ENCODE measurements at regions not wholly inside any gene's neighbourhood (a gene's known extent, or its start where the extent isn't known, plus 50 kb on each side); places are given as distances from the start of the nearest gene placed in this dataset.

- DNase-seq (ENCODE audit: insufficient read length, low spot score) (no peak), FAIRE-seq (no peak)
- TF ChIP-seq POLR2AphosphoS5 (IDR thresholded peaks at IDR 0.05; ENCODE audit: low read depth, low read length) (no peak), POU2F2 (IDR thresholded peaks at IDR 0.05; ENCODE audit: low read depth, low read length) (no peak), POLR2A (IDR thresholded peaks at IDR 0.05; ENCODE audit: low read depth, low read length) (no peak), TAF1 (IDR thresholded peaks at IDR 0.05; ENCODE audit: low read depth, low read length) (no peak), PAX5 (IDR thresholded peaks at IDR 0.05; ENCODE audit: insufficient read depth, low read length, severe bottlenecking) (no peak), SPI1 (IDR thresholded peaks at IDR 0.05; ENCODE audit: low read depth, low read length) (no peak)
These were observed 141.8 kb upstream of the KLHL29 start for GRCh38 chr2:23243073-23243659.

GRCh38 chr2:23244617-23245016, 140.4 kb upstream of the KLHL29 start:
- TF ChIP-seq POLR2A (IDR thresholded peaks at IDR 0.05; ENCODE audit: low read depth, low read length) (no peak), TAF1 (IDR thresholded peaks at IDR 0.05; ENCODE audit: low read depth, low read length) (no peak), POU2F2 (IDR thresholded peaks at IDR 0.05; ENCODE audit: low read depth, low read length) (no peak), POLR2AphosphoS5 (IDR thresholded peaks at IDR 0.05; ENCODE audit: low read depth, low read length) (no peak), SPI1 (IDR thresholded peaks at IDR 0.05; ENCODE audit: low read depth, low read length) (no peak), PAX5 (IDR thresholded peaks at IDR 0.05; ENCODE audit: insufficient read depth, low read length, severe bottlenecking) (no peak)
- DNase-seq (ENCODE audit: insufficient read length, low spot score) = no peak
- FAIRE-seq = no peak

- FAIRE-seq (no peak), DNase-seq (ENCODE audit: insufficient read length, low spot score) (no peak)
- no peak for TF ChIP-seq PAX5 (IDR thresholded peaks at IDR 0.05; ENCODE audit: insufficient read depth, low read length, severe bottlenecking)
- no peak for TF ChIP-seq TAF1 (IDR thresholded peaks at IDR 0.05; ENCODE audit: low read depth, low read length)
- TF ChIP-seq POU2F2 (IDR thresholded peaks at IDR 0.05; ENCODE audit: low read depth, low read length) = no peak
- TF ChIP-seq POLR2AphosphoS5 (IDR thresholded peaks at IDR 0.05; ENCODE audit: low read depth, low read length) = no peak
- TF ChIP-seq SPI1 (IDR thresholded peaks at IDR 0.05; ENCODE audit: low read depth, low read length) = no peak
- TF ChIP-seq POLR2A (IDR thresholded peaks at IDR 0.05; ENCODE audit: low read depth, low read length) = no peak
These were observed 137.8 kb upstream of the KLHL29 start for GRCh38 chr2:23246992-23247683.

GRCh38 chr2:23248667-23249066, 136.3 kb upstream of the KLHL29 start:
- FAIRE-seq (no peak), DNase-seq (ENCODE audit: insufficient read length, low spot score) (no peak)
- TF ChIP-seq SPI1 (IDR thresholded peaks at IDR 0.05; ENCODE audit: low read depth, low read length) = no peak
- TF ChIP-seq PAX5 (IDR thresholded peaks at IDR 0.05; ENCODE audit: insufficient read depth, low read length, severe bottlenecking) = no peak
- TF ChIP-seq POLR2AphosphoS5 (IDR thresholded peaks at IDR 0.05; ENCODE audit: low read depth, low read length) = no peak
- no peak for TF ChIP-seq TAF1 (IDR thresholded peaks at IDR 0.05; ENCODE audit: low read depth, low read length)
- no peak for TF ChIP-seq POLR2A (IDR thresholded peaks at IDR 0.05; ENCODE audit: low read depth, low read length)
- no peak for TF ChIP-seq POU2F2 (IDR thresholded peaks at IDR 0.05; ENCODE audit: low read depth, low read length)

GRCh38 chr2:23249348-23249747, 135.6 kb upstream of the KLHL29 start:
- no peak for FAIRE-seq
- no peak for DNase-seq (ENCODE audit: insufficient read length, low spot score)
- TF ChIP-seq POLR2AphosphoS5 (IDR thresholded peaks at IDR 0.05; ENCODE audit: low read depth, low read length) (no peak), SPI1 (IDR thresholded peaks at IDR 0.05; ENCODE audit: low read depth, low read length) (no peak), POU2F2 (IDR thresholded peaks at IDR 0.05; ENCODE audit: low read depth, low read length) (no peak), PAX5 (IDR thresholded peaks at IDR 0.05; ENCODE audit: insufficient read depth, low read length, severe bottlenecking) (no peak), TAF1 (IDR thresholded peaks at IDR 0.05; ENCODE audit: low read depth, low read length) (no peak), POLR2A (IDR thresholded peaks at IDR 0.05; ENCODE audit: low read depth, low read length) (no peak)

GRCh38 chr2:23250371-23250770, 134.6 kb upstream of the KLHL29 start:
- DNase-seq (ENCODE audit: insufficient read length, low spot score) = no peak
- no peak for FAIRE-seq
- TF ChIP-seq POU2F2 (IDR thresholded peaks at IDR 0.05; ENCODE audit: low read depth, low read length) (no peak), TAF1 (IDR thresholded peaks at IDR 0.05; ENCODE audit: low read depth, low read length) (no peak), POLR2A (IDR thresholded peaks at IDR 0.05; ENCODE audit: low read depth, low read length) (no peak), PAX5 (IDR thresholded peaks at IDR 0.05; ENCODE audit: insufficient read depth, low read length, severe bottlenecking) (no peak), SPI1 (IDR thresholded peaks at IDR 0.05; ENCODE audit: low read depth, low read length) (no peak), POLR2AphosphoS5 (IDR thresholded peaks at IDR 0.05; ENCODE audit: low read depth, low read length) (no peak)

GRCh38 chr2:23256643-23257042, 128.3 kb upstream of the KLHL29 start:
- DNase-seq (ENCODE audit: insufficient read length, low spot score) (no peak), FAIRE-seq (no peak)
- TF ChIP-seq POLR2AphosphoS5 (IDR thresholded peaks at IDR 0.05; ENCODE audit: low read depth, low read length) (no peak), TAF1 (IDR thresholded peaks at IDR 0.05; ENCODE audit: low read depth, low read length) (no peak), PAX5 (IDR thresholded peaks at IDR 0.05; ENCODE audit: insufficient read depth, low read length, severe bottlenecking) (no peak), POLR2A (IDR thresholded peaks at IDR 0.05; ENCODE audit: low read depth, low read length) (no peak), POU2F2 (IDR thresholded peaks at IDR 0.05; ENCODE audit: low read depth, low read length) (no peak), SPI1 (IDR thresholded peaks at IDR 0.05; ENCODE audit: low read depth, low read length) (no peak)

- no peak for FAIRE-seq
- TF ChIP-seq SPI1 (IDR thresholded peaks at IDR 0.05; ENCODE audit: low read depth, low read length) = no peak
- TF ChIP-seq TAF1 (IDR thresholded peaks at IDR 0.05; ENCODE audit: low read depth, low read length) = no peak
- no peak for TF ChIP-seq POLR2A (IDR thresholded peaks at IDR 0.05; ENCODE audit: low read depth, low read length)
- TF ChIP-seq POLR2AphosphoS5 (IDR thresholded peaks at IDR 0.05; ENCODE audit: low read depth, low read length) = no peak
- TF ChIP-seq PAX5 (IDR thresholded peaks at IDR 0.05; ENCODE audit: insufficient read depth, low read length, severe bottlenecking) = no peak
These were observed 124.4 kb upstream of the KLHL29 start for GRCh38 chr2:23260621-23261020.

GRCh38 chr2:23268467-23269263, 116.3 kb upstream of the KLHL29 start:
- no peak for FAIRE-seq
- TF ChIP-seq PAX5 (IDR thresholded peaks at IDR 0.05; ENCODE audit: insufficient read depth, low read length, severe bottlenecking) (no peak), POLR2AphosphoS5 (IDR thresholded peaks at IDR 0.05; ENCODE audit: low read depth, low read length) (no peak), SPI1 (IDR thresholded peaks at IDR 0.05; ENCODE audit: low read depth, low read length) (no peak), POLR2A (IDR thresholded peaks at IDR 0.05; ENCODE audit: low read depth, low read length) (no peak), TAF1 (IDR thresholded peaks at IDR 0.05; ENCODE audit: low read depth, low read length) (no peak), POU2F2 (IDR thresholded peaks at IDR 0.05; ENCODE audit: low read depth, low read length) (no peak)
- no peak for DNase-seq (ENCODE audit: insufficient read length, low spot score)

More at GRCh38 chr2:23260621-23261020, 124.4 kb upstream of the KLHL29 start:
- no peak for DNase-seq (ENCODE audit: insufficient read length, low spot score)
